ENCODE measurements at regions not wholly inside any gene's neighbourhood (a gene's known extent, or its start where the extent isn't known, plus 50 kb on each side); places are given as distances from the start of the nearest gene placed in this dataset.

DNA sequence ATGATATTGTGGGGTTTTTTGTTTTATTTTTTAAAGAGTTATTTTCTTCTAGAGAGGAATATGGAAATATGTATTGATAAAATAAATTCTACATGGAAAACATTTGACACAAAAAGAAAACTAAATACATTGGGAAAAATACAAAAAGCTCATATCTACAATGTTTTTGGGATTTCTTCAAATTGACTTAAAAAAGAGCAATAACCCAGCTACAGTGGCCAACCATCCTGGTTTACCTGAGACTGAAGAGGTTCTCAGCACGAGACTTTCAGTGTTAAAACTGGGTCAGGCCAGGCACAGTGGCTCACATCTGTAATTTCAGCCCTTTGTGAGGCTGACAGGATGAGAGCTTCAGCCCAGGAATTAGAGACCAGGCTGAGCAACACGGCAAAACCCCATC is 56.7 kb upstream of the MYCN start:
- TF ChIP-seq SPI1 (IDR thresholded peaks at IDR 0.05; ENCODE audit: borderline replicate concordance, low read depth), result no peak
- no peak for TF ChIP-seq GABPA (IDR thresholded peaks at IDR 0.05; ENCODE audit: low read depth)
- no peak for TF ChIP-seq POLR2AphosphoS5 (IDR thresholded peaks at IDR 0.05; ENCODE audit: low read depth)
- TF ChIP-seq, protein P1, sequence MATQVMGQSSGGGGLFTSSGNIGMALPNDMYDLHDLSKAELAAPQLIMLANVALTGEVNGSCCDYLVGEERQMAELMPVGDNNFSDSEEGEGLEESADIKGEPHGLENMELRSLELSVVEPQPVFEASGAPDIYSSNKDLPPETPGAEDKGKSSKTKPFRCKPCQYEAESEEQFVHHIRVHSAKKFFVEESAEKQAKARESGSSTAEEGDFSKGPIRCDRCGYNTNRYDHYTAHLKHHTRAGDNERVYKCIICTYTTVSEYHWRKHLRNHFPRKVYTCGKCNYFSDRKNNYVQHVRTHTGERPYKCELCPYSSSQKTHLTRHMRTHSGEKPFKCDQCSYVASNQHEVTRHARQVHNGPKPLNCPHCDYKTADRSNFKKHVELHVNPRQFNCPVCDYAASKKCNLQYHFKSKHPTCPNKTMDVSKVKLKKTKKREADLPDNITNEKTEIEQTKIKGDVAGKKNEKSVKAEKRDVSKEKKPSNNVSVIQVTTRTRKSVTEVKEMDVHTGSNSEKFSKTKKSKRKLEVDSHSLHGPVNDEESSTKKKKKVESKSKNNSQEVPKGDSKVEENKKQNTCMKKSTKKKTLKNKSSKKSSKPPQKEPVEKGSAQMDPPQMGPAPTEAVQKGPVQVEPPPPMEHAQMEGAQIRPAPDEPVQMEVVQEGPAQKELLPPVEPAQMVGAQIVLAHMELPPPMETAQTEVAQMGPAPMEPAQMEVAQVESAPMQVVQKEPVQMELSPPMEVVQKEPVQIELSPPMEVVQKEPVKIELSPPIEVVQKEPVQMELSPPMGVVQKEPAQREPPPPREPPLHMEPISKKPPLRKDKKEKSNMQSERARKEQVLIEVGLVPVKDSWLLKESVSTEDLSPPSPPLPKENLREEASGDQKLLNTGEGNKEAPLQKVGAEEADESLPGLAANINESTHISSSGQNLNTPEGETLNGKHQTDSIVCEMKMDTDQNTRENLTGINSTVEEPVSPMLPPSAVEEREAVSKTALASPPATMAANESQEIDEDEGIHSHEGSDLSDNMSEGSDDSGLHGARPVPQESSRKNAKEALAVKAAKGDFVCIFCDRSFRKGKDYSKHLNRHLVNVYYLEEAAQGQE (IDR thresholded peaks at IDR 0.05; ENCODE audit: insufficient replicate concordance, low read depth), result no peak
- DNase-seq (ENCODE audit: low read depth in 1 of 2, low spot score in 1 of 2), result no peak
- Histone ChIP-seq H3K27ac (replicated peaks) (no peak overlapping the region), H3K27me3 (ENCODE audit: insufficient read depth, poor library complexity, severe bottlenecking) (no peaks in the 10 kb centered on the region), H3K4me3 (replicated peaks; ENCODE audit: insufficient read depth, low read length) (no peak overlapping the region)

DNA sequence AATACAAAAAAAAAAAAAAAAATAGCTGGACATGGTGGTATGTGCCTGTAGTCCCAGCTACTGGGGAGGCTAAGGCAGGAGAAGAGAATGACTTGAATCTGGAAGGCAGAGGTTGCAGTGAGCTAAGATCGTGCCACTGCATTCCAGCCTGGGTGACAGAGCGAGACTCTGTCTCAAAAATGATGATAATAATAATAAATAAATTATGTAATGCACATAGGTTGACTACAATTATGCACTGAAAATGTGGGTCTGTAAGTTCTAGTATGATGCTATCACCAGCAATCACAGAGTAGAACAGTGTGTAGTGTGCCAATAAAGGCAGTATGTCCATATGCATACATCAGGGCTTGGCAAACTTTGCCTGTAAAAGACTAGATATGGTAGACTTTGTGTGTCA is 55.6 kb upstream of the MYCN start:
- no peak for DNase-seq (ENCODE audit: low read depth in 1 of 2, low spot score in 1 of 2)
- no peak overlapping the region for H3K4me3 ChIP-seq (replicated peaks; ENCODE audit: insufficient read depth, low read length)
- no peaks in the 10 kb centered on the region for H3K27me3 ChIP-seq (ENCODE audit: insufficient read depth, poor library complexity, severe bottlenecking)
- TF ChIP-seq, protein P1 (IDR thresholded peaks at IDR 0.05; ENCODE audit: insufficient replicate concordance, low read depth), result no peak
- TF ChIP-seq SPI1 (IDR thresholded peaks at IDR 0.05; ENCODE audit: borderline replicate concordance, low read depth) (no peak), GABPA (IDR thresholded peaks at IDR 0.05; ENCODE audit: low read depth) (no peak), POLR2AphosphoS5 (IDR thresholded peaks at IDR 0.05; ENCODE audit: low read depth) (no peak)
- TF ChIP-seq, protein P2, sequence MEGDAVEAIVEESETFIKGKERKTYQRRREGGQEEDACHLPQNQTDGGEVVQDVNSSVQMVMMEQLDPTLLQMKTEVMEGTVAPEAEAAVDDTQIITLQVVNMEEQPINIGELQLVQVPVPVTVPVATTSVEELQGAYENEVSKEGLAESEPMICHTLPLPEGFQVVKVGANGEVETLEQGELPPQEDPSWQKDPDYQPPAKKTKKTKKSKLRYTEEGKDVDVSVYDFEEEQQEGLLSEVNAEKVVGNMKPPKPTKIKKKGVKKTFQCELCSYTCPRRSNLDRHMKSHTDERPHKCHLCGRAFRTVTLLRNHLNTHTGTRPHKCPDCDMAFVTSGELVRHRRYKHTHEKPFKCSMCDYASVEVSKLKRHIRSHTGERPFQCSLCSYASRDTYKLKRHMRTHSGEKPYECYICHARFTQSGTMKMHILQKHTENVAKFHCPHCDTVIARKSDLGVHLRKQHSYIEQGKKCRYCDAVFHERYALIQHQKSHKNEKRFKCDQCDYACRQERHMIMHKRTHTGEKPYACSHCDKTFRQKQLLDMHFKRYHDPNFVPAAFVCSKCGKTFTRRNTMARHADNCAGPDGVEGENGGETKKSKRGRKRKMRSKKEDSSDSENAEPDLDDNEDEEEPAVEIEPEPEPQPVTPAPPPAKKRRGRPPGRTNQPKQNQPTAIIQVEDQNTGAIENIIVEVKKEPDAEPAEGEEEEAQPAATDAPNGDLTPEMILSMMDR (IDR thresholded peaks at IDR 0.05; ENCODE audit: insufficient read depth, low read length), result no peak
- no peak overlapping the region for H3K27ac ChIP-seq (replicated peaks)

DNA sequence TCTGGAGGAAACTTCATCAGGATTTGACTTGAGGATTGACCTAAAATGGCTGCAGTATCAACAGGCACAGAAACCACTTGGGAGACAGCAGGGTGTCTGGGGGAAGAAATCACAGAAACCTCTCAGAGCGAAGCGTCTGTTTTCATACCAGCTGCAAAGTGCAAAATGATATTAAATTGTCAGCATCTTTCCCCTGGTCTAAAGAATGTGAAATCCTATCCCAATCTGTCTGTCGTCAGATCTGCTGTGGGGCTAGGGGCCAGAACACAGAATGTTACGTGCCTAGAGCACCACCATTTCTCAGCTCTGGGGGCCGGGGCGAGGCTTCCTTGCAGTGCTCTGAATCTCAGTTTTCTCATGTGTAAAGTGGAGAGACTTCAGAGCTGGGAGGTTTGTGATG is 54.1 kb upstream of the MYCN start:
- no peak for DNase-seq (ENCODE audit: low read depth in 1 of 2, low spot score in 1 of 2)
- Histone ChIP-seq H3K27ac (replicated peaks) (no peak overlapping the region), H3K27me3 (ENCODE audit: insufficient read depth, poor library complexity, severe bottlenecking) (no peaks in the 10 kb centered on the region), H3K4me3 (replicated peaks; ENCODE audit: insufficient read depth, low read length) (no peak overlapping the region)
- TF ChIP-seq, protein P1 (IDR thresholded peaks at IDR 0.05; ENCODE audit: insufficient replicate concordance, low read depth), result no peak
- no peak for TF ChIP-seq POLR2AphosphoS5 (IDR thresholded peaks at IDR 0.05; ENCODE audit: low read depth)
- TF ChIP-seq SPI1 (IDR thresholded peaks at IDR 0.05; ENCODE audit: borderline replicate concordance, low read depth), result no peak
- no peak for TF ChIP-seq GABPA (IDR thresholded peaks at IDR 0.05; ENCODE audit: low read depth)
- TF ChIP-seq, protein P2 (IDR thresholded peaks at IDR 0.05; ENCODE audit: insufficient read depth, low read length), result no peak

All from HL-60 (cell line).